ENCODE measurements at regions not wholly inside any gene's neighbourhood (a gene's known extent, or its start where the extent isn't known, plus 50 kb on each side); places are given as distances from the start of the nearest gene placed in this dataset.

GRCh38 chr4:111650146-111650545 lies 495.1 kb upstream of the FAM241A start:
- H2BK20ac ChIP-seq (ENCODE audit: low read length): no peak overlapping the region
- peak overlapping the region in 1 of 4 experiments; percentile 12; a peak in 1 of 8 replicates for H3K4me3 ChIP-seq (ENCODE audit: extremely low read depth in 1 of 4, insufficient read depth in 2 of 4, low read depth in 3 of 4, low read length in 4 of 4)
- no peak overlapping the region for H4K5ac ChIP-seq (ENCODE audit: insufficient read length, low read depth, low read length)
- H3K79me2 ChIP-seq (ENCODE audit: control insufficient read depth in 1 of 2, insufficient read depth in 2 of 2, low read length in 2 of 2): no peaks in the 10 kb centered on the region
- peaks cover 0 to 17% (median 5%) of the 10 kb centered on the region in 4 experiments; a peak in 2 of 7 replicates for H3K4me1 ChIP-seq (replicated peaks in 1 of 4; ENCODE audit: control insufficient read depth in 3 of 4, insufficient read depth in 4 of 4, low read length in 3 of 4)
- H3K4ac ChIP-seq (replicated peaks; ENCODE audit: insufficient read length, low read depth, low read length): no peak overlapping the region
- no peaks in the 10 kb centered on the region for H3K79me1 ChIP-seq (ENCODE audit: low read depth, low read length)
- H3K4me2 ChIP-seq (ENCODE audit: insufficient read depth in 1 of 2, low read depth in 2 of 2, low read length in 2 of 2): peak overlapping the region; percentile 38 to 41; a peak in 3 of 4 replicates
- no peak overlapping the region for H2BK5ac ChIP-seq (ENCODE audit: low read depth, low read length)
- TF ChIP-seq TEAD4 (IDR thresholded peaks at IDR 0.05; ENCODE audit: low read depth, low read length) (peak; percentile 52; the same call in 1 of the 2 replicates), PHF8 (conservative IDR thresholded peaks at IDR 0.05; ENCODE audit: low read depth, low read length) (no peak), SP2 (IDR thresholded peaks at IDR 0.05; ENCODE audit: low read length) (no peak), KDM4A (IDR thresholded peaks at IDR 0.05; ENCODE audit: low read depth, low read length, severe bottlenecking) (no peak), JUND (IDR thresholded peaks at IDR 0.05; ENCODE audit: low read length) (no peak), SIX5 (IDR thresholded peaks at IDR 0.05; ENCODE audit: low read depth, low read length) (no peak), TBP (IDR thresholded peaks at IDR 0.05; ENCODE audit: low read depth, low read length) (no peak)
- FAIRE-seq (peak; percentile 24), DNase-seq (ENCODE audit: low read depth in 1 of 2, low spot score in 2 of 2) (no peak)
- WGBS, 2 experiments (ENCODE audit: extremely low coverage in 1 of 2, insufficient coverage in 1 of 2, insufficient read length in 1 of 2, insufficient replicate concordance in 2 of 2, low coverage in 1 of 2, low lambda C conversion rate in 2 of 2, missing lambda C conversion rate in 1 of 2): 43% methylated on average over 3 of the region's 3 CpGs; no CpG with 5 or more reads in 1 of the 2 experiments
- no peak overlapping the region for H2BK120ac ChIP-seq (replicated peaks; ENCODE audit: low read depth, low read length)
- H2AFZ ChIP-seq (ENCODE audit: low read length): no peak overlapping the region
- H3K14ac ChIP-seq (ENCODE audit: insufficient read length): no peak overlapping the region
- ChIA-PET CTCF (ENCODE audit: partially characterized antibody) (interaction anchor here (0.7 to 1.7 kb wide), 8 partner anchors 9 to 381 kb away, joined by 3 to 5 read pairs (median 4); no protein-coding TSS in a partner anchor), POLR2A (ENCODE audit: partially characterized antibody) (interaction anchor here (0.6 to 0.8 kb wide), 2 partner anchors 636 to 1170 kb away, joined by 3 to 4 read pairs; partner anchors contain the start of gene TIFA)
- no peaks in the 10 kb centered on the region for H3K9me3 ChIP-seq (ENCODE audit: insufficient read depth in 2 of 2, low read depth in 1 of 2, low read length in 1 of 2)
- no peaks in the 10 kb centered on the region for H4K20me1 ChIP-seq (replicated peaks in 1 of 2; ENCODE audit: control insufficient read depth in 1 of 2, insufficient read depth in 2 of 2, low read length in 2 of 2)
- H3K23me2 ChIP-seq (ENCODE audit: low read depth, low read length): no peaks in the 10 kb centered on the region
- H4K8ac ChIP-seq (ENCODE audit: extremely low read depth, insufficient read depth, low read length): no peak overlapping the region
- no peak overlapping the region for H2BK15ac ChIP-seq (ENCODE audit: low read length)
- H2BK12ac ChIP-seq (ENCODE audit: low read depth, low read length): no peak overlapping the region
- no peak overlapping the region for H4K91ac ChIP-seq (replicated peaks; ENCODE audit: insufficient read length, low read length)
- H3K23ac ChIP-seq (ENCODE audit: insufficient read length): no peak overlapping the region
- no peak overlapping the region for H3K18ac ChIP-seq (ENCODE audit: extremely low read depth, low read length)
- no peaks in the 10 kb centered on the region for H3K27me3 ChIP-seq (replicated peaks in 1 of 4; ENCODE audit: control insufficient read depth in 3 of 4, extremely low read depth in 1 of 4, insufficient read depth in 3 of 4, low read length in 3 of 4)
- H3K27ac ChIP-seq (ENCODE audit: low read depth, low read length): no peak overlapping the region
- no peaks in the 10 kb centered on the region for H3K36me3 ChIP-seq (ENCODE audit: control insufficient read depth in 2 of 4, insufficient read depth in 4 of 4, low read length in 3 of 4)
- no peak overlapping the region for H3K9ac ChIP-seq (replicated peaks in 1 of 4; ENCODE audit: extremely low read depth in 1 of 4, low read depth in 3 of 4, low read length in 3 of 4)
- no peak overlapping the region for H3K56ac ChIP-seq (replicated peaks; ENCODE audit: insufficient read length, low read depth, low read length)
- no peak overlapping the region for H2AK5ac ChIP-seq (ENCODE audit: low read depth, low read length)
